ENCODE measurements at regions not wholly inside any gene's neighbourhood (a gene's known extent, or its start where the extent isn't known, plus 50 kb on each side); places are given as distances from the start of the nearest gene placed in this dataset.
A peak's percentile ranks its signal among the peaks of the same experiment; 100 is the strongest.

GRCh38 chr6:105990151-105990550 lies 96.0 kb upstream of the PRDM1 start:
- DNase-seq: no peak

DNA sequence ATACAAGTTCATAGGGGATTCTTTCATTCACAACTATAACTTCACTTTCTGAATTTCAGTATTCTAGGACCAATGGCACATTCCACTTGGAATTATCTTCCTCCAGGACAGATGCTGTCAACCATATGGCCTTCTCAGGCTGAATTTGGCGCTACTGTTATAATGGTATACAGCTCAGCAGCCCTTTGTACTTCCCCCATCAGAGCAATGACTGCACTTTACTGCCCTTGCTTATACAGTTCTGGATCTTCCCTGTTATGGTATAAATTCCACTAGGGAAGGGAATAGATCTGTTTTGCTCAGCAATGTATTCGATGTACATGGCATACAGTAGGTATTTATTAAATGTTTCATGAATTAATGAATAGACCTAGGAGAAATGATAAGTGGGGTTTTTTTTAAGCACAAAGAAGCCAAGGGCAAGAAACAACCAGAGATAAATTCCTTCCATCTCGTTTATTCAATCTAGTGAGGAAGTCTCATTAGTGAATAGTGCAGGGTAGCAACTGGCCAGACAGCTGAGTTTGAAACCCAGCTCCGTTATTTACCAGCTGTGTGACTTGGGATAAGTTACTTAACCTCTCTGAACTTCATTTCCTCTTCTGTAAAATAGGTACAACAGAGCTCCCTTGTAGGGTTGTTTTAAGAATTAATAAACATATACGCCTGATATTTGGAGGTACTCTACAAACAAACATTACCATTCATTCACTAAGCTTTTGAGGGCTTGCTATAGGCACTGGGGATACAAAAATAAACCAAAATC lies 97.1 kb upstream of the PRDM1 start:
- no peak for DNase-seq

GRCh38 chr6:105988321-105988720 lies 97.8 kb upstream of the PRDM1 start:
- DNase-seq: no peak

DNA sequence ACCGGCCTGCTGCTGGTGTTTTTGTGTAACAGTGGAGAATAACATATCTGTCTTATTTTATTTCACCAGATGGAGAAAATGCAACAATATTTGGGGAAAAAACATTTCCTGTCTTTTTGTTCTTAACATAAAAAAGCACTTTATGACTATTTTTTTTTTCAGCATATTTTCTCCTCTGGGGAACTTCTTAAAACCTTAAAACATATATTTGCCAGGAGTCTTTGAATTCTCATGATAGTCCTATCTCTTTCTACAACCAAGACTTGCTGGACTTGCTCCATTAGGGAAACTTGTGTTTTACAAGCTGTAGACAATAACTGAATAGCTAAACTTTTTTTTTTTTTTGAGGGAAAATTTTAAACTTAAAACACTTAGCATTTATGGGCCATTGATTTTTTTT lies 98.6 kb upstream of the PRDM1 start:
- no peak for DNase-seq

- DNase-seq: no peak
These were observed 99.1 kb upstream of the PRDM1 start for GRCh38 chr6:105986998-105987397.

- DNase-seq: no peak
These were observed 100.1 kb upstream of the PRDM1 start for GRCh38 chr6:105985816-105986632.

DNA sequence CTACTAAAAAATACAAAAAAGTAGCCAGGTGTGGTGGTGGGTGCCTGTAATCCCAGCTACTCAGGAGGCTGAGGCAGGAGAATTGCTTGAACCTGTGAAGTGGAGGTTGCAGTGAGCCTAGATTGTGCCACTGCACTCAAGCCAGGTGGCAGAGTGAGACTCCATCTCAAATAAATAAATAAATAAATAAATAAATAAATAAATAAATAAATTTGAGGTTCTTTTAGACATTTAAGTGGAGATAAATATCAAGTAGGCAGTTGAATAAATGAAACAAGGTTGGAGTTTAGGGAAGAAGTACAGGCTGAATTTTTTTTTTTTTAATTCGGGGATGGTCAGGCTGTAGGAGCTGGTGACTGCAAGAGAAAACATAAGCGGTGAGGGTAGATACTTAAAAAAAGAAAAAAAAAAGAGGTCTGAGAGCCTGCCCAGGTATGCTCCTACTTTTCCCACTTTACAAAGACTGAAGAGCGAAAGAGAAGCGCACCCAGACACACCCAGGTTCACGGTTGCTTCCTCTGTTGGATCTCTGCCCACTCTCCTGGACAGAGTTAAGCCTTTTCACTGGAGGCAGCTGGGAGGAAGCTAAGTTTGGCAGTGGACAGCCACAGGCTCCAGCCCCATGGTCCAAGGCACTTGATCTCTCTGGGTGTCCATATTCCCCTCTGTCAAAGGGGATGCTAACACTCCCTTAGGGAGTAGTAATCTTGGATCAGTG lies 100.9 kb upstream of the PRDM1 start:
- DNase-seq: no peak

DNA sequence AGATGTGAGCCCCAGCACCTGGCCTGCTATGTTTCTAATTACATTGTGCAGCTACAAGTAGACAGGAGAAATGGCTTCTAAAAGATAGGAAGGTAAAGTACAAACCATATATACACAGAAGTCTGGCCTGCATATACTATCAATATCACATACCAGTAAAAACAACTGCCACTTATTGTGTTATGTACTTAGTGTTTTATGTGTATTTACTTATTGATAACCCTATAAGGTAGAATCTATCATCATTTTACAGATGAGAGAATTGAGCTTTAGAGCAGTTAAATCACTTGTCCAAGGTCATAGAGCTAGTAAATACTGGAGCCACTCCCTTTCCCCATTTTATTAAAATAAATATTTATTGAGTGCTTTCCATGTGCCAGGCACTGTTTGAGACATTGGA lies 102.4 kb upstream of the PRDM1 start:
- DNase-seq: no peak

DNA sequence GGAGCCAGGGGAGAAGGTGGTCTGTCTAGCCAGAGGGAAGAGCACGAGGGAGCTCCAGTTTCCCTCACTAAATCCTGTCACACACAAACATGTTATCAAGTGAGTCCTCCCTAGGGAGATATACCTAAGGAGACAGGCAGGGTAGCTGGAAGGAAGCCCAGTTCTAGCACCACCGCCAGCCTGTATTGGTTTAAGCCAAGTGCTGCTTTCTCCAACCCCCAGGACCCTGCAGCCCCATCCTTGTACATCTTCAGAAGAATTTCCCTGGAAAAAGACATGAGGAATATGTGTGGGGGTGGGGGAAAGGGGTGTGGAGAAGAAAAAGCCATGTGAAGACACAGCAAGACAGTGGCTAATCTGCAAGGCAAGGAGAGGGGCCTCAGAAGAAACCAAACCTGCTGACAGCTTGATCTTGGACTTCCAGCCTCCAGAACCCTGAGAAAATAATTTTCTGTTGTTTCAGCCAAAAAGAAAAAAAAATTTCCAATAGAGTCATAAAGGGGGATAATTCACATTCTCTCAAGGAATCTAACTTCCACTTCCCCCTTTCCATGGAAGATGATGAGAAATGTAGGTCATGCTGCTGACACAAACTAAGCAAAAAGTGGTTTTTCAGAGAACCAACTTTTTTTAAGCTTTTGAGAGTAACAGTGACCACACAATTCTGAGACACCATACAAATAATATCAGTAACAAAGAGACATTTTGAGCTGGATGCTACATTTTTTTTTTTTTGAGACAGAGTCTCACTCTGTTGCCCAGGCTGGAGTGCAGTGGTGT lies 103.2 kb upstream of the PRDM1 start:
- no peak for DNase-seq

- no peak for DNase-seq
These were observed 104.2 kb upstream of the PRDM1 start for GRCh38 chr6:105981888-105982358.

DNA sequence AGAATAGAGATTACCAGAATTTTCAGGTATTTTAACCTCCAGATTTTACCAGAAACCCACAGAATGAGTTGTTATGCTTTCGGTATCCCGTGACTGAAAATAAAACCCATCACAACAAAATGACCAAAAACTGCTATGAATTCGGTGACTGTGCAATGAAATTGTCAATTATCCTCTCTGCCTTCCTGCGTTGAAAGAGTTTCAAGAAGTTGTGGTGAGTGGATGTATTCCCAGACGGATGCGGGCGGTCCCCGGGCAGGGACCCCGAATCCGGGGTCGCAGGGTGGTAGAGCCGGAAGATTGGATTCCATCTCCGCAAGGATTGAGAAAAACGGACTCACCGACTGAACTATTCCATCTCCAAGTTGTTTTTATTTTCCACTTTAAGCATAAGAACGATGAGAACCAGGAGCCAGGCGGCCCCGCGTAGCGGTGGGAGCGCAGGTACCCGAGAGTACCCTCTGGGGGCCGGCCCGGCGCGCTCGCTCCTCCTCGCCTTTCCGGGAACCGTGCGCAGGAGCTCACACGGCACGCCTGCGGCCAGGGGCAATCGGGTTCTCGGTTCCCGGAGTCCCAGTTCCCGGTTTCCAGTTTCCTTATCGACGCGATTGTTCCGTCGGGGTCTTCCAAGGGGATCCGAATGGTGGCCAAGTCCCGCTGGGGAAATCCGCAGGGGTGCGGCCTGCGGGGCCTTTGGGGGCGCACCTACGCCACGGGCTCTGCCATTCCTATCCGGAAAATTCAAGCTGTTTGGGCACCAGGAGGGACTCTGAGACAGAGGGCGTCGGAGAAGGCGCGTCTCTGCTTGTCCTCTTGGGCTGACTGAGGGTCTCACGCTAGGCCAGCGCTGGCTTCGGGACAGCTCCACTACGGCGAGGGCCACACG lies 104.9 kb upstream of the PRDM1 start:
- peak; percentile 44 for DNase-seq

DNA sequence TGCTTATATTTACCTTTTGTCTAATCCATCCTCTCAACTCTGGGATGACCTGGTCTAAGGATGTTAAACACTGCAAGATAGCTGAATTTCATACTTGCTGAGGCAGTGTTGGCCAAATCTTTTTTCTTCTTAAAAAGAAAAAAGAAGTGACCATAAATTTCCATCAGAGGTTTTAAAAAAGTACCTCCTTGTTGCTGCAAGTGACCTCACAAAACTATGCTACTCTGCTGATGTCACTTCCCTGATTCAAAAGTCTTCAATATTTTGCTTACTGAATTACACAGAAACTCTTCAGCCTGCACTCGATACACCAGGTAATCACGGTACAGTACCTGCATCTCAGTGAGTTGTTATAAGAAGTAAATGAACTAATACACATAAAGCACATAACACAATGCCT lies 107.2 kb upstream of the PRDM1 start:
- DNase-seq: no peak

GRCh38 chr6:105977934-105978504 lies 108.1 kb upstream of the PRDM1 start:
- no peak for DNase-seq

DNA sequence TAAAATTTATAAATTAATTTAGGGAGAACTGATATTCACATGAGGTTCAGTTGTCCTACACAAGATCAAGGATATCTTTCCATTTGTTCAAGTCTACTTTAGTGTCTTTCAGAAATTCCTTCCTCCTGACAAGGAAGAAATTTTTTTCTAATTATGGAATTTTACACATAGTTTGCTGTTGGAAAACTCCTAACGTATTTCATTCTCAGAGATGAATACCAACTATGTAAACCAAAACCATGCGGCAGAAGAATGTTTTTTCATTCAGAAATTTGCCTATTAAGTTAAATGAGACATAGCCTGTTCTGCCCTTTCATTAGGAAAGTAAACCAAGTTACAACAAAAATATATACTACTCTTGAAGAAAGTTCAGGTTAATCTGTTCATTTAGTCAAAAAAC lies 111.2 kb upstream of the PRDM1 start:
- no peak for DNase-seq

- no peak for DNase-seq
These were observed 113.7 kb upstream of the PRDM1 start for GRCh38 chr6:105972440-105972839.

DNA sequence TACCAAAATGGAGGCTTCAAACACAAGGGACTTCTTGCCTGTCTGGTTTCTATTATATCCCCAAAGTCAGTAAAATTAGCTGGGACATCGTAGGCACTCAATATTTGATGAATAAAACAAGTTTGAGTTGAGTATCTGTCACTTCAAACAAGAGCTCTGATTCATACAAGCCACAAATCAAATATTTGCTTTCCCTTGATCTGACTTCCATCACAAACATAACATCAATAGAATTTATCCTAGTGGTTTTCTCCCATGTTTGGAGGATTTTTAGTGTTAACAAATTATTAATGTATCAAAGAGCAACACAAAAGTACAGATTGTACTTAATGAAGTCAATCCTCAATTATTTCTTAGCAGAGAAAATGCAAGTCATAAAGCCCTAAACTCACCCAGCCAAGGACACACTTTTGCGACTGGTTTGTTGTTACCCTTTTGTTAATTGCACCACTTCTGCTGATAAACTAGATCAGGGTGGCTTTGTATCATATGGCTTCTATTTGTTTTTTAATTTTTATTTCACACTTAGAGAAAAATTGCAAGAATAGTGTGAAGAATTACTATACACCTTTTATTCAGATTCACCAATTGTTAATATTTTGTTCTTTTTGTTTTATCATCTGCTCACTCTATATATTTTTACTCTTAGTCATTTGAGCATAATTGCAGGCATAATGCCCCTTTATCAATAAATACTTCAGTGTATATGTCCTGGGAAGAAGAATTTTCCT lies 117.4 kb upstream of the PRDM1 start:
- no peak for DNase-seq

- DNase-seq: no peak
These were observed 118.1 kb upstream of the PRDM1 start for GRCh38 chr6:105967917-105968602.

DNA sequence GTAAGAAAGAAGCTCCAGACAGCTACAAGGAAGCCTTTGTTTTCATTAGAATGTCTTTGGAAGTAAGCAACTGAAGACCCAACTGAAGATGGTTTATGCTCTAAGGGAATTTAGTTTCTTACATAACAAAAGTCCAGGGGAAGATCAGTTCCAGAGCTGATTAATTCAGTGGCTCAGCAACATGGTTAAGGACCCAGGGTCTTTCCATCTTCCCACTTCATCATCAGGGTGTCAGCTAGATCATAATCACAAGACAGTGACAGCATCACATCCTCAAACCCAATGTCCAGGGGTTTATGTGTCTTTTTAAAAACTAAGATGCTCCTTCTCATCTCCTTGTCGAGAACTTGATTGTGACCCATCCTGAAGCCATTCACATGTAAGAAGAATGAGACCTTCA lies 119.7 kb upstream of the PRDM1 start:
- no peak for DNase-seq

GRCh38 chr6:105964979-105965760 lies 121.0 kb upstream of the PRDM1 start:
- no peak for DNase-seq
